SK-N-MC (cell line): ENCODE measurements at regions not wholly inside any gene's neighbourhood (a gene's known extent, or its start where the extent isn't known, plus 50 kb on each side); places are given as distances from the start of the nearest gene placed in this dataset.

Experiments used
- EZH2 ChIP-seq: fragments of 200-600 bp; sonication (generic); IDR thresholded peaks from one replicate; pipeline ENCODE4 v1.6.1; 2017; ENCODE audit warnings: antibody characterized with exemption
- POLR2AphosphoS5 ChIP-seq: IDR thresholded peaks from 2 replicates; pipeline ENCODE4 v1.6.1; 2012; ENCODE audit warnings: mild to moderate bottlenecking, low read depth, low read length, borderline replicate concordance

- TF ChIP-seq EZH2 (no peak), POLR2AphosphoS5 (no peak)
Observed at GRCh38 chr5:51479840-51480239, 96.6 kb downstream of the ISL1 start.
